B cell (primary cell): ENCODE measurements at regions not wholly inside any gene's neighbourhood (a gene's known extent, or its start where the extent isn't known, plus 50 kb on each side); places are given as distances from the start of the nearest gene placed in this dataset.

Experiments used
- ATAC-seq: fragments of 200-7000 bp; cut with Tn5 transposase; one replicate; pipeline ENCODE4 v1.10.0; 2021; ENCODE audit warnings: low read depth, mild to moderate bottlenecking, moderate number of reproducible peaks, moderate library complexity
- CTCF ChIA-PET: fragments of 350-600 bp; sonication (Branson Sonifier 250); formaldehyde crosslinking; loops from one replicate; lab custom pipeline; 2021; ENCODE audit warnings: antibody characterized with exemption, inconsistent platforms; lab: Charles Lee
- POLR2A ChIA-PET: fragments of 350-600 bp; sonication (Branson Sonifier 250); formaldehyde crosslinking; loops from one replicate; lab custom pipeline; 2021; ENCODE audit warnings: antibody characterized with exemption; lab: Charles Lee
- DNase-seq: peaks from one replicate; pipeline ENCODE4 v3.0.0; 2013
- H2AFZ ChIP-seq: 2 replicates; pipeline ENCODE4 v1.6.1; 2012; ENCODE audit warnings: mild to moderate bottlenecking, low read depth, low read length; ENCODE audit not compliant: insufficient read depth, poor library complexity, severe bottlenecking
- H3K27ac ChIP-seq, 2 donors: 1 replicate in 1 of 2; 2 replicates in 1 of 2; pipeline ENCODE4 v1.5.1; 2012 to 2013; ENCODE audit warnings: low read length in 2 of 2, mild to moderate bottlenecking in 2 of 2, moderate library complexity in 1 of 2
- H3K27me3 ChIP-seq, 4 experiments: fragments of 200-600 bp in 1 of 4; sonication (generic) in 1 of 4; replicated peaks in 1 of 4; 1 replicate in 2 of 4; 2 replicates in 2 of 4; pipeline versions ENCODE4 v1.6.1 to v1.7.0; 2013 to 2016; ENCODE audit warnings: low read length in 3 of 4, mild to moderate bottlenecking in 2 of 4, mixed read lengths in 1 of 4, moderate library complexity in 1 of 4; ENCODE audit not compliant: insufficient read depth in 4 of 4, control insufficient read depth in 3 of 4; ENCODE audit errors: control extremely low read depth in 1 of 4
- H3K36me3 ChIP-seq, 2 experiments: replicated peaks in 1 of 2; 1 replicate in 1 of 2; 2 replicates in 1 of 2; pipeline versions ENCODE4 v1.6.1 to v1.7.1; 2013; ENCODE audit warnings: low read length in 1 of 2; ENCODE audit not compliant: insufficient read depth in 2 of 2, control insufficient read depth in 1 of 2; ENCODE audit errors: control extremely low read depth in 1 of 2, extremely low read depth in 1 of 2
- H3K4me1 ChIP-seq, 2 donors: fragments of 200-600 bp in 1 of 2; sonication (generic) in 1 of 2; 1 replicate in 1 of 2; 2 replicates in 1 of 2; pipeline versions ENCODE4 v1.5.1 to v1.6.1; 2013 to 2017; ENCODE audit warnings: low read length in 2 of 2; ENCODE audit not compliant: control insufficient read depth in 2 of 2, insufficient read depth in 2 of 2
- H3K4me2 ChIP-seq: replicated peaks from 2 replicates; pipeline ENCODE3; 2012; ENCODE audit warnings: mild to moderate bottlenecking, low read depth, low read length; ENCODE audit not compliant: poor library complexity, severe bottlenecking
- H3K4me3 ChIP-seq, 5 experiments: fragments of 200-600 bp in 1 of 5; sonication (generic) in 1 of 5; 1 replicate in 3 of 5; 2 replicates in 2 of 5; pipeline versions ENCODE4 v1.5.1 to v1.7.0; 2011 to 2016; ENCODE audit warnings: low read length in 4 of 5, mild to moderate bottlenecking in 4 of 5, low read depth in 2 of 5, control low read depth in 1 of 5, moderate library complexity in 1 of 5; ENCODE audit not compliant: insufficient read depth in 1 of 5; ENCODE audit errors: control extremely low read depth in 1 of 5, extremely low read depth in 1 of 5
- H3K79me2 ChIP-seq: fragments of 200-600 bp; sonication (generic); one replicate; pipeline ENCODE4 v1.6.0; 2016; ENCODE audit warnings: low read length; ENCODE audit not compliant: control insufficient read depth, insufficient read depth
- H3K9ac ChIP-seq: fragments of 200-600 bp; sonication (generic); 2 replicates; pipeline ENCODE4 v1.6.1; 2017; ENCODE audit warnings: mild to moderate bottlenecking, low read length, moderate library complexity
- H3K9me3 ChIP-seq, 3 donors: one replicate each; pipeline versions ENCODE4 v1.6.1 to v1.7.1; 2013; ENCODE audit warnings: low read length in 2 of 3; ENCODE audit not compliant: control insufficient read depth in 2 of 3, insufficient read depth in 1 of 3; ENCODE audit errors: control extremely low read depth in 1 of 3
- H4K20me1 ChIP-seq: 2 replicates; pipeline ENCODE4 v1.6.0; 2012; ENCODE audit warnings: mild to moderate bottlenecking, low read length; ENCODE audit not compliant: insufficient read depth, control insufficient read depth, poor library complexity, severe bottlenecking
- H3K27ac Mint-ChIP-seq: one replicate; pipeline ENCODE4 v1.8.0; 2021; ENCODE audit warnings: mixed read lengths
- H3K27me3 Mint-ChIP-seq: one replicate; pipeline ENCODE4 v1.8.0; 2021; ENCODE audit warnings: mixed read lengths
- H3K4me1 Mint-ChIP-seq: one replicate; pipeline ENCODE4 v1.8.0; 2021; ENCODE audit warnings: mixed read lengths
- H3K4me3 Mint-ChIP-seq: one replicate; pipeline ENCODE4 v1.8.0; 2021; ENCODE audit warnings: mixed read lengths
- H3K9me3 Mint-ChIP-seq: one replicate; pipeline ENCODE4 v1.8.0; 2022; ENCODE audit warnings: mixed read lengths; ENCODE audit not compliant: insufficient read depth
- EZH2 ChIP-seq: IDR thresholded peaks from 2 replicates; pipeline ENCODE4 v1.6.1; 2012; ENCODE audit warnings: borderline replicate concordance, low read depth, mild to moderate bottlenecking, moderate library complexity, low read length; ENCODE audit not compliant: insufficient read depth, poor library complexity, severe bottlenecking
- WGBS: methylation state at CpG from one replicate; pipeline ENCODE4 v1.1.5; 2013; ENCODE audit warnings: missing lambda C conversion rate; ENCODE audit not compliant: insufficient coverage; 5-methylcytosine and 5-hydroxymethylcytosine counted together
- intact Hi-C: fragments of 100-400 bp; cut with micrococcal nuclease; formaldehyde crosslinking; loops from one replicate; pipeline ENCODE4 v1.10.0; 2022
- TF ChIP-seq, protein P1 (sequence below): fragments of 200-600 bp; IDR thresholded peaks from one replicate; pipeline ENCODE4 v1.8.0; 2022; ENCODE audit warnings: antibody characterized with exemption, mild to moderate bottlenecking

DNA sequence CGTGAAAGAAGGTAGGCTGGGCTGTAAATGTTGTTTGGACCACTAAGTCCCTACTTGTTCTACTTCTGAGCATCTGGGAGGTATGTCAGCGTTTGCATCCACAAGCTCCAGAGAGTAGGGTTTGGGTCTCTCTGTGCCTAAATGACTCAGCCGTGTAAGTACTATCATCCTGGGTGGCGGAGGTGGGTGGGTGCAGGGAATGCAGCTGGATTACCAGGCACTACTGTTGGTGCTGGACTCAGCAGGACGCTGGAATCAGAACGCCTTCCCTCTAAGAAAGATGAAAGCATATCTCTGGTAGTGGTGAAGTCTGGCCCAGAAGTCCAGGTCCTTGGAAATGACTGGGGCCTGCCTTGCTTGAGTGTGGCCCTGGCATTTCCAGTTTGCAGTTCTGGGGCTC, 289.7 kb downstream of the PCNX1 start:
- no peaks in the 10 kb centered on the region for H3K9me3 ChIP-seq
- peaks cover 0 to 10% (median 0%) of the 10 kb centered on the region in 4 experiments for H3K27me3 ChIP-seq
- no peak for DNase-seq
- no peak overlapping the region for H3K4me3 Mint-ChIP-seq
- H2AFZ ChIP-seq = no peak overlapping the region
- no peak overlapping the region for H3K4me3 ChIP-seq
- no peak overlapping the region for H3K4me2 ChIP-seq
- H3K27ac ChIP-seq = no peak overlapping the region
- POLR2A ChIA-PET = no interaction called here
- 93% methylated on average over 4 of the region's 6 CpGs for WGBS
- intact Hi-C loops = no loop called here
- no peaks in the 10 kb centered on the region for H3K36me3 ChIP-seq
- H3K79me2 ChIP-seq = no peaks in the 10 kb centered on the region
- TF ChIP-seq EZH2 = no peak
- TF ChIP-seq, protein P1, sequence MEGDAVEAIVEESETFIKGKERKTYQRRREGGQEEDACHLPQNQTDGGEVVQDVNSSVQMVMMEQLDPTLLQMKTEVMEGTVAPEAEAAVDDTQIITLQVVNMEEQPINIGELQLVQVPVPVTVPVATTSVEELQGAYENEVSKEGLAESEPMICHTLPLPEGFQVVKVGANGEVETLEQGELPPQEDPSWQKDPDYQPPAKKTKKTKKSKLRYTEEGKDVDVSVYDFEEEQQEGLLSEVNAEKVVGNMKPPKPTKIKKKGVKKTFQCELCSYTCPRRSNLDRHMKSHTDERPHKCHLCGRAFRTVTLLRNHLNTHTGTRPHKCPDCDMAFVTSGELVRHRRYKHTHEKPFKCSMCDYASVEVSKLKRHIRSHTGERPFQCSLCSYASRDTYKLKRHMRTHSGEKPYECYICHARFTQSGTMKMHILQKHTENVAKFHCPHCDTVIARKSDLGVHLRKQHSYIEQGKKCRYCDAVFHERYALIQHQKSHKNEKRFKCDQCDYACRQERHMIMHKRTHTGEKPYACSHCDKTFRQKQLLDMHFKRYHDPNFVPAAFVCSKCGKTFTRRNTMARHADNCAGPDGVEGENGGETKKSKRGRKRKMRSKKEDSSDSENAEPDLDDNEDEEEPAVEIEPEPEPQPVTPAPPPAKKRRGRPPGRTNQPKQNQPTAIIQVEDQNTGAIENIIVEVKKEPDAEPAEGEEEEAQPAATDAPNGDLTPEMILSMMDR = no peak
- no peaks in the 10 kb centered on the region for H3K4me1 Mint-ChIP-seq
- ATAC-seq = no peak
- H3K9ac ChIP-seq = no peak overlapping the region
- H4K20me1 ChIP-seq = no peaks in the 10 kb centered on the region
- CTCF ChIA-PET = no interaction called here
- no peaks in the 10 kb centered on the region for H3K4me1 ChIP-seq
- H3K9me3 Mint-ChIP-seq = no peaks in the 10 kb centered on the region
- H3K27ac Mint-ChIP-seq = no peak overlapping the region
- H3K27me3 Mint-ChIP-seq = peaks cover 24% of the 10 kb centered on the region

DNA sequence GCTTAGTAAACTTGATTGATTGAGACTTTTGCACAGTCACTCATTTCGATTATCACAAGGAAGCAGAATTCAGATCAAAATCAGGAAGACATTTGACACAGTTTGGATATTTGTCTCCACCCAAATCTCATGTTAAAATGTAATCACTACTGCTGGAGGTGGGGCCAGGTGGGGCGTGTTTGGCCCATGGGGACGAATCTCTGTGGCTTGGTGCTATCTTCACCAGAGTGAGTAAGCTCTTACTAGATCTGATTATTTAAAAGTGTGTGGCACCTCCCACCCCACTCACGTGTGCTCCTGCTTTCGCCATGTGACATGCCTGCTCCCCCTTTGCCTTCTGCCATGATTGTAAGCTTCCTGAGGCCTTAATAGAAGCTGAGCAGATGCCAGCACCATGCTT, 291.4 kb downstream of the PCNX1 start:
- Histone ChIP-seq H3K4me2 (no peak overlapping the region), H3K27ac (no peak overlapping the region), H2AFZ (no peak overlapping the region), H4K20me1 (no peaks in the 10 kb centered on the region), H3K9ac (no peak overlapping the region), H3K9me3 (no peaks in the 10 kb centered on the region), H3K79me2 (no peaks in the 10 kb centered on the region), H3K4me3 (no peak overlapping the region), H3K4me1 (no peaks in the 10 kb centered on the region), H3K36me3 (no peaks in the 10 kb centered on the region), H3K27me3 (peaks cover 0 to 10% (median 0%) of the 10 kb centered on the region in 4 experiments)
- H3K4me3 Mint-ChIP-seq = no peak overlapping the region
- CTCF ChIA-PET = no interaction called here
- TF ChIP-seq, protein P1 = no peak
- no peak for TF ChIP-seq EZH2
- POLR2A ChIA-PET = no interaction called here
- intact Hi-C loops = no loop called here
- WGBS = 20% methylated on average over 1 of the region's 5 CpGs
- peaks cover 25% of the 10 kb centered on the region for H3K27me3 Mint-ChIP-seq
- ATAC-seq (no peak), DNase-seq (no peak)
- H3K27ac Mint-ChIP-seq = no peak overlapping the region
- no peaks in the 10 kb centered on the region for H3K9me3 Mint-ChIP-seq
- H3K4me1 Mint-ChIP-seq = no peaks in the 10 kb centered on the region
